ENCODE measurements at regions not wholly inside any gene's neighbourhood (a gene's known extent, or its start where the extent isn't known, plus 50 kb on each side); places are given as distances from the start of the nearest gene placed in this dataset.

DNA sequence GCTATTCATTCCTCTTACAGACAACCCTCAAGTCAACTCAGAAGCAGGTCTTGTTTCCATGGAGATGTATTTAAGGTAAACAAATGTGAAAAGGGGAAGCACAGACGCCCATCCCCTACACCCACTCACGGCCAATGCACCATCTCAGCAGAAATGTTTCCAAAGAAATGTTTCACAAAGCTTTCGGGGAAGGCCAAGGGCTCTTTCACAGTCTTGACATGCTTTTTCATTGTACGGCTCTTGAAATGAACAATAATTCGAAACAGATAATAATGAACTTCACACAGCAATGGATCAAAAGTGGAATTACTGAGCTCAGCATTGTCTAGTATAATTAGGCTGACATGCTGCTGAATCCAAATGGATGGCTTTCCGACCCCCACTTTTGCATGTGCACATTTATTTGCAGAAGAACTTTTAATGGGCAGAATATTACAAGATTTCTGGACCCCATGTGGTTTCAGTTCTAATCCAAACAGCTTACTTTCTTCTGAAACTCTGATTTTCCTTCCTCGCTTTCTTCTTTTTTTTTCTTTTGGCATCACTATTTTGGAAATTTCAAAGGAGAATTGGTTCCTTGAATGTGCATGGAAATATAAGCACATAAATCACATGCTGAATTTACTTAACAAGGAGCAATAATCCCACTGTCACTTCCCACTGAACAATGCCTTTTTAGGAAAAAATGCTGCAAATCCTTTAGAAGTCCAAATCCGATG lies 160.9 kb downstream of the SMIM20 start:
- DNase-seq = peak; percentile 68

DNA sequence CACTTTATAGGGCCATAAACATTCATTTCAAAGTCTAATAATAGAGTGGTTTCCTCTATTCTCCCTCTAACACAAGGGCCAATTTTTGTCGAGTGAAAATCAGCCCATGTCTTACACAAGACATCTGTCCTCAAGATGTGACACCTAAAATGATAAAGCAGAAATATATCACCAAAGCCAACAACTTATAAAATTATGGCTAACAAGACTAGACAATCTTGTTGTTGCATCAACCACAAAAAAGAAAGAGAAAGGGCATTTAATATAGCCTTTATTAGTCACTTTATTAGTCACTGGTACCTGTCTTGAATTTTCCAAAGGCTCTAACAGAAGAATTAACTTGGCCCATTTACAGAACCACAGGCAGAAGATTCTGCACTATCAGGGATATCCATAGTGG lies 161.6 kb downstream of the SMIM20 start:
- no peak for DNase-seq

DNA sequence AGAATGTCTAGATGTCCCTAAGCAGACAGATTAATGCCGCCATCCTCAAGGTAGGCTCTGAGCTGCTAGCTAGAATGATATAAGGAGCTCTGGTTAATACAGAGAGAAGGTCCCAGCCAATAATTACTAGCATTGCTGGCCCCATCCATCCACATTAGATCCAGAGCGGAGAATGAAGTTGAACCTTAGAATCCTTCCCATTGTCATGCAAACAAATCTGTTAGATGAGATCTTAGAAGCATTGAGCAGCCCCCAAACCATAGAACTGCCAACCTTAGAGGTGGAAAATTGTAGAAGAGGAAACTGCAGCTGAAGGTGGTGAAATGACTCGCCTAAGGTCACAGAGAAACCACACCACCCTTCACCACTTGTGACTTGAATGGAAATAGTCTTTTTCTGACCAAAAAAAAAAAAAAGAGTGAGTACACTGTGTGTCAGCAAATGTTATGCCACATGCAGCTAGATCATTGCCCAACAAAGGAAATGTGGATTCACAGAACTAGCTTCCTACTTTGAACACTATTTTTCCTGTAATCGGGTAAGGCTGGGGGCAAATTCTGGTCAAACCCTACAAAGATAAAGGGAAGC lies 162.1 kb downstream of the SMIM20 start:
- DNase-seq = no peak

DNA sequence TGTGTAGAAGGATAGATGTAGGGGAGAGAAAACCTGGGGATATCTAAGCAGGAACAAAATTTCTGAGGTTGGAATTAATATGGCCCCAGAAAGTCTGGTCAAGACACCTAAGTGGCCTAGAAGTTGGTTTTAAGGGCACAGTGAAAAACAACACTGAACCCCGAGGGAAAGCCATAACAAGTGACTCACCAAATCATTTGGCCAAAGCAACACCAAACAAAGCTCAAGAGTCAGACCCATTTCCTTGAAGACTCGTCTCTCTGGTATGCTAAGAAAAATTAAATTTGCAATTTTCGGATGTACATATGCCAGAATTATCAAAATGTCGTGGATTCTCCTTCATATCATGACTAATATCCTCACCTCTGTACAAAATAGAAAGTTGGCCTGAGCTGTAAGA lies 162.9 kb downstream of the SMIM20 start:
- no peak for DNase-seq

DNA sequence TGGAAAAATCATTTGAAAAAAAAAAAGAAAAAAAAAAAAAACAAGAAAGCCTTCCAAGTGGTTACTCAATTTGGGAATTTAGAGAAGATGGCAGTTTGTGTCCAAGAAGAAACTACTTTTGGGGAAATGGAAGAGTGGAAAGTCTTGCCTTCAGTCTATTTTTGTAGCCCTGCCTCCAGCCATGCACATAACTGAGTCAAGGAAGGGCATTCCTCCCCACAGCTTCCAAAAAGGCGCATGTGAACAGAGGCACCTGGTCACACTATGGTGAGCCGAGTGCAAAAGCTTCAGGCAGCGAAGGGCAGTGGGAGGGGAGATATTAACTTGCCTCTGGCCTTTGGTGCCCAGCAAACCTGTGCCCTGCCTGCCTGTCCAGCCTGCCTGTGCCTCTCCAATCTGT lies 163.7 kb downstream of the SMIM20 start:
- peak; percentile 50 for DNase-seq

DNA sequence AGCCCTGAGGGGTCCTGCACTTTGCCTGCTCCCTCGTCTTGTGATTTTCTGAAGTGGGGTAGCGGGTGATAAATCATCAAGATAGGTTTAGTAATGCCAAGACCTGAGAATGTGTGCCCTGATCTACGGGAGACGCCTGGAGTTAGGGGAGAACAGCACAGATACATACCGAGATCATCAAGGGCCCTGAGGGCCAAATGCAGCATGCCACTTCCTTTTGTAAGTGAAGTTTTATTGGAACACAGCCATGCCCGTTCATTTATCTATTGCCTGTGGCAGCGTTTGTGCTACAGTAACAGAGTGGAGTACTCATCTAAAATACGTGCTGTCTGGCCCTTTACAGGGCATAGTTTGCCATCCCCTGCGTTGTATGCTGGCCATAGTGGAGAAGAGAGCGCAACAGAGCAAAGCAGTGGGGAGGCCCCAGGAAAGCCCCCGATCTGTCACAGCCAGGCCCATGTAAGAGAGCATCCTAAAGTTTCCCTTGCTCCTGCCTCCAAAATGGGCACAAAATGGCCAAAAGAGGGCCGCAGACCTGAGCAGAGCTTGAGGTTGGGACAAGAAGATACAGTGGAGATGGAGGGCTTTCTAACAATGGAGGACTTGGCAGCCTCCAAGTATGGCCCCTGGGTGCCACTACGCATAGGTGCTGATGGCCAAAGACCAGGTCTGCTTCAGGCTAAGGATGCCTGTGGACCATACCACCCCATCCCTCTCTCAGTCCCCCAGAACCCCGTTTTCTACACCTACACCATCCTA lies 167.0 kb downstream of the SMIM20 start:
- no peak for DNase-seq

DNA sequence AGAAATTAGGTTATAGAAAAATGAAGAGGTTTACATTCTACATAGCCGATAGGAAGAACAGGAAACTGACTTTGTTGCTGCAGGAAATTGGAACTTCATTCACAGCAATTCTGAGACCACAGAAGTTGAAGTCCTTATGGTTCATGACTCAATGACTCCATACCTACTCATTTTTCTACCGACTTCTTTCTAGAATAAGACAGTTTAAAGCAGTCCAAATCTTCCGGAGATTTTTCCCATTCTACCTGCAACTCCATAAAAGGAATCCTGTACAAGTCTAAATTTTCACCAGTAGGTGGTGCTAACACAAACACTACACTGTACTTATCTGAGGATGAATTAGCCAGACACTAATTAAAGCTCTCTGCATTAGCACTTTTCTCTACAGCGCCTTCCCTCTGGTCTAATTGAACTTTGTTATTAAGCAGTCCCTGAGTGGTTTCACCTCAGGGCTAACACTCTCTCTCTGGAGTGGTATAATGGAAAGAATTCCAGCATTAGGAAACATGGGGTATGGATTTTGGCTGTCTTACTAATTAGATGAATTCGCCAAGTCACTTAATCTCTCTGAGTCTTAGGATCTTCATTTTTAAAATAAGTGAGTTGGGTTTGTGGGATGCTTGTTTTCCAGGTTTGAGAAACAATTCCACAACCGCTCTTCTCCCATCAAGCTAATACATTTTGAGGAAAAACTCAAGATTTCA lies 167.9 kb downstream of the SMIM20 start:
- DNase-seq = no peak

DNA sequence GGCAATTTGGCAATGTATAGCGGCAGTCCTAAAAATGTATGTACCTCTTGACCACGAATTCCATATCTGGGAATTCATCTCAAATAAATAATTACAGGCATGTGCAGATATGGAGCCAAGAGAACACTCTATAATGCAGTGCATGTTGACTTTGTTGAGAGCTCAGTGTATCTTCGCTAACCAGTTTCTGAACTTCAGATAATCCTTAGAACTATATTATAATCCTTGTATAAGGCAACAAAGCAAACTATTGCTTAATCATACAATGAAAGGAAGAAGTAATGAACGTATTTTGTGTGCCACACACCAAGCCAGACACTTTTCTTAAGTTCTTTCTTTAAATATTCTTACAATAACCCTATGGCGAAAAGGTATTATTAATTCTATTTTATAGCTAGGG lies 168.5 kb downstream of the SMIM20 start:
- DNase-seq = no peak

DNA sequence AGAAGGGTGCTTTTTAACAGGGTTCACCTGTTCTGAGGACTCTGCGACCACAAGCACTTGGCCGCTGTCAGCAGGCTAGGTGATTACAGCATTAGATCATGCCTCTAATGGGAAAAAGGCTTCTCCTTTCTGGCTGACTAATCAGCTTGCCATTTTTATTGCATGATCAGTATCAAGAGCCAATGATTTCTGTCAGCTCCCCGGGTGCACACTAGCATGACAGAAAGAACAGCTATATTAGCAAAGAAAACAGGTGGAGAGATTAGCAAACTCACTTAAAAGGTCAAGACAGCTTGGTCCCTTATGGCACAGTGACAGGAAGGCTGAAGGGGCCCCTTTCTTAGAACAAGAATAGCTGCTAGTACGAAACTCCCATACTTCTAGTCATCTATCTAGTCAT lies 170.0 kb downstream of the SMIM20 start:
- DNase-seq = peak; percentile 37

DNA sequence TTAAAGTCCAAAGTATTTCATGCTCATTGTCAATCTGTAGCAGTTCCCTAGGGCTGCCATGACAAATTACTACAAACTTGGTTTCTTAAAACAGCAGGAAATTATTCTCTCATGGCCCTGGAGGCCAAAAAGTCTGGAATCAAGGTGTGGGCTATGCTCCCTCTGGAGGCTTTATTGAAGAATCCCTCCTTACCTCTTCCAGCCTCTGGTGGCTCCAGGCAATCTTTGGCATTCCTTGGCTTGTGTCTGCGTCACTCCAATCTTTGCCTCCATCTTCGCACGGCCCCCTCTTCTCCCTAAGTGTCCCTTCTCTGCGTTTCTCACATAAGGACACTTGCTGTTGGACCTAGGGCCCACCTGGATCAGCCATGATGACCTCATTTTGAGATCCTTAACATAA lies 170.4 kb downstream of the SMIM20 start:
- no peak for DNase-seq

DNA sequence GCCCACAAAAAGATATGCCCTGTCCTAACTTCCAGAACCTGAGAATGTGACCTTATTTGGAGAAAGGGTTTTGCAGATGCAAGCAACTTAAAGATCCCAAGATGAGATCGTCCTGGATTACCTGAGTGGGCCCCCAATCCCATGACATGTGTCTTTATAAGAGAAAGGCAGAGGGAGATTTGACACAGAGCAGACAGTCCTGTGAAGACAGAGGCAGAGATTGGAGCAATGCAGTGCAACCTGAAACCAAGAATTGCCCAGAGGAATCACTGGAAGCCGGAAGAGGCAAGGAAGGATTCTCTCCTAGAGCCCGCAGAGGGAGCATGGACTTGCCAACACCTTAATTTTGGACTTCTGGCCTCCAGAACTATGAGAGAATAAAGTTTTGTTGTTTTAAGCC lies 171.5 kb downstream of the SMIM20 start:
- no peak for DNase-seq

DNA sequence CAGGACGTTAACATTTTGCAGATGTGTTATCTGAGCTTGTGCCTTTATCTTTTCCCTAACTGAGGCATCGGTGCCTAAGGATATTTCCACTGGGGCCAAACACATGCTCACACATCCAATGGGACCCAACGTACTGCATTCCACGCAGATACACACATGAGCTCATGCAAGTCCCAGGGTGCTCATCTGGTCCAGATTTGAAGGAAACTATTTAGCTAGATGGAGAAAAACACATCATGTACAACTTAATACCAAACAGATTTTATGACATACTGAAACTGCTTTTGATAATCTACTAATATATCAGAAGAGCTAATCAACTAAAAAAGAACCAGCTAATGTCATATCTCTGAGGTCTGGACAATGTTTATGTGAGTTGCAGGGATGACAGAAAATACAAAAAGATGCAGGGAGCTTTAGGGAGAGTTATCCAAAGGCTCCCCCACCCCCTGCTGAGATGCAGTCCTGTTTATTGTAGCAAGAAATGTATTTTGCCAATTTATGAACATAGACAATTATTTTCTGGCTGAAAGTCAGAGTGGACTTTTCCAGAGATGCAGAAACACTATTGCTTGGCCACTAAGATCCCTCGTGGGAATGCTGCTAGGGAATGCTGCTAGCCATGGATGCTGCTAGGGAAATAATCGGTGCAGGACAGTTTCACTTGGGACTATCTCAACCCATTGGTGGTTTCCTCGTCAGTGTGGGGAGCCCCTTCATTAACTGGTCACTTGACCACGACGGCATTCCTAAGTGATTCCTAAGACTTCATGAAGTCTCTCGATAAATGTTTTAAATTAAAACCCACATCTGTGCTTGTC lies 172.8 kb downstream of the SMIM20 start:
- DNase-seq = peak; percentile 67

DNA sequence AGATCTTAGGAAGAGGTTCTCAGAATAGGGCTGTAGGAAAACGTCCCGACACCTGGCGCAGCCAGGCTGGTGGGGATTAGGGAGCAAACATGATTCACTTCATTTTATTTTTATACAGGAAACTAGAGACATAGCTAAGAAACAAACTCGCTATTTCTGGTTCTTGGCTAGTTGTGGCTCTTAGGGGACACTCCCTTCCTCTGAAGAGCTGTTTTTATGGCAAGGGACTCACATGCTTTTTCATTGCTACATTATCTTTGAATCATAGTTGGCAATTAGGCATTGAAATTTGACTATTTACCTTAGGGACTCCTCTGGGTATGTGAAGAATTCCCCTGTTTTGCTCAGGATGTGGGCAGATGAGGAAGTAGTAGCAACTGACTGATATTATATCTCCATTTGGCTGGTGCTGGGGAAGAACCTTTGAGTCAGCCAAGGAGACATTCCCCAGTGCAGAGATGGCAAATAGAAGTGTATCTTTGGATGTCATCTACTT lies 174.5 kb downstream of the SMIM20 start:
- peak; percentile 71 for DNase-seq

DNA sequence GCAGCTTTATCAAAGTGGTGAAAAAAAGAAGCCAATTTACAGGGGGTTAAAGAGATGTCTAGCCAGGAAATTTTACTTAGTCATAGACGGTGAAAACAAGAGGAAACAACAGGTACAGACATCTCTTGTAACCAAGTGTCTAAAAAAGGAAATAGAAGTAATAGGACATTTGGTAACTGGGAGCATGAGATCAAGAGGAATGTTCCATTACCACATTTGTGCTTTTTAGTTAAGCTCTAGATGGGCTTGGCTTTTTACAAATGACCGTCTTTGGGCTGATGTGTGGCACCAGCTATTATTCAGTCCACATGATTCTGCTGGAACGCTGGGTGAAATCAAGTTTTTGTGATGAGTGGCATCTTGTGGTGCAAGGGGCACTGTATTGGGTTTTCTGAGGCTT lies 179.5 kb downstream of the SMIM20 start:
- DNase-seq = no peak

DNA sequence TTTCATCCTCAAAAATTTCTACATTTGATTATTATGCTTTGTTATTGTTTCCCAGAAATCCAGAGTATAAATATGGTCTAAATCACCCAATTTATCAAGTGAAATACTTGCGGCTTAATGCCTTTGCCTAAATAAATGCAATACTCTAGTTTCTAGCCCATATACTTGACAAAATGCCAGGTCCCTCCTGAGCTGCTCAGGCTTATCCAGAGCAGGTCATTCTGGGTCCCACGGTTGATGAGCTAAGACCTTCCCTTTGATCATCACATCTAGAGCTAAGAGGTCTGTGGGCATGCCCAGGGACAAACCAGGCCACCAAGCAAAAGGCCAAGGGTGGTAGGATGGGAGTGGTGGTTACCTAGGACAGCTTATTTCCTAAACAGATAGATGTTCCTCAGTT lies 180.1 kb downstream of the SMIM20 start:
- DNase-seq = no peak

DNA sequence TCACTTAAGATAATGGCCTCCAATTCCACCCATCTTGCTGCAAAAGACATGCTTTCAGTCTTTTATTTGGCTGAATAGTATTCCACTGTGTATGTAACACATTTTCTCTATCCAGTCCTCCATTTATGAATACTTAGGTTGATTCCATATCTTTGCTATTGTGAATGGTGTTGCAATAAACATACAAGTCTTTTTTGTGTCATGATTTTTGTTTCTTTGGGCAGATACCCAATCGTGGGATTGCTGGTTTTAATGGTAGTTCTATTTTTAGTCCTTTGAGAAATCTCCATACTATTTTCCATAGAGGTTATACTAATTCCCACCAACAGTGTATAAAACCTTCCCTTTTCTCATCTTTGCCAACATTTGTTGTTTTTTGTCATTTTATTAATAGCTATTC lies 180.9 kb downstream of the SMIM20 start:
- DNase-seq = no peak

DNA sequence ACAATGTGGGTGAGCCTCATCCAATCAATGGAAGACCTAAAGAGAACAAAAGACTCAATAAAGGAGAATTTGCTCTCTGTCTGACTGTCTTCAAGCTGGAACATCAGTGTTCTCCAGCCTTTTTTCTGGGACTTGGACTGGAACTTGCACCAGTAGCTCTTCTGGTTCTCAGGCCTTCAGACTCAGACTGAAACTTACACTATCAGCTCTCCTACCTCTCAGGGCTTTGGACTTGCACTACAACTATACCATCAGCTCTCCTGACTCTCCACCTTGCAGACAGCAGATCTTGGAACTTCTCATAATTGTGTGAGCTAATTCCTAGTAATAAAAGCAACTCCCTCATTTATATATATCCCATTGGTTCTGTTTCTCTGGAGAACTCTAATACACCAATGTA lies 185.9 kb downstream of the SMIM20 start:
- no peak for DNase-seq

DNA sequence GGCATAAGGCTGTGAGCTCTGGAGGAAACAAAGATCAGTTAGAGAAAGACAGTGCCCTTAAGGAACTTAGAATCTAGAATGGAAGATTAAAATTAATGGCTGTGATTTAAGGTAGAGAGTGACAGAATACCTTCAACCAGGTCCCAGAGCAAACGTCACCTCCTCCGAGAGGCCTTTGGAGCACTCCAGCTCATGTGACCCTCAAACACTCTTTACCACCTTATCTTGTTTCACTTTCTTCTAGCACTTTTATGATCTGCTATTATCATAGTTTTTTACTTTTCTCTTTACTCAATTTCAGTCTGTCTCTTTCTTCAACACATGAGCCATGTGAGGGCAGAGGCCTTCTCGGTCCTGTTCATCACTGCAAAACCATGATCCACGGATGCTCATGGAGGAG lies 187.0 kb downstream of the SMIM20 start:
- no peak for DNase-seq

DNA sequence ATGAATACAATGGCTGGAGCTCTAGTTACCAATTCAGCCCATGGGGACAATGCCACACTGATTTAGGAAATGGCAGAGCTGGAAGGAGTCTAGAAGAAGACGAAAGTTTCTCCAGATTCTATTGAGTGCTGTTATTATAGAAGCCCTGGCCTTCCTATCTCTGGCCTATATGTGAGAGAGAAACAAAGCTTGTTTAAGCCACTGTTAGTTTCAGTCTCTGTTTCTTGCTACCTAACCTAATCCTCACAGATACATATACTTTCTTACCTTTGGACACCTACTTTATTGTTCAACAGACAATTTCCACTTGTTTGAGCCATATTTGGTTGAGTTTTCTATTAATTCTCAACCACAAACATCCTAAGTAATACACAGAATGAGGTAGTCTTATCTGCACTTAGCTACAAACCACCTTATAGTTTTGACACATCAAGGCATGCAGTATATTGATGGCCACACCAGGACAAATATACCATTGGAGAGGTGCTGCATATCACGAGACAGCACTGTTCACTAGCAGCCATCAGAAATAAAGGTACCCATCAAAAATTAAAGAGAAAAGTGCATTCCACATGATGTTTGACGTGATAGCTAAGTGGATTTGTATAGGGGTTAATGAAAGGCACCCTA lies 190.2 kb downstream of the SMIM20 start:
- DNase-seq = no peak

DNA sequence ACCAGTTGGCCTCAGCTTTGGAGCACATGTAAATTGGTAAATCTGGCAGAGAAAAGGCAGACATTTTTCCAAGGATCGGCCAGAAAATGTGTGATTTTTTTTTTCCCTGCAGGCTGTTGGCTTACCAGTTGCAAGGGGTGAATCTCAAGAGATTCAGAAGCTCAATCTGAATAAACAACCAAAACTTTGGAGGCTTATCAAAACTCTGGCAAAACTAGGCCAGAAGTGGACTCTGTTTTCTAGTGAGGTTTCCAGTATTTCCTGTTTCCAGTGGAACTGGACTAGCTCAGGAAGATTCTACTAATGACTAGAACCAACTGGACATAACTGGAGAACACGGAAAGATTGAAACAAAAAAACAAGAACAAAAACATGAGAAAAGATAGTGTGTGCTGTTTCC lies 191.3 kb downstream of the SMIM20 start:
- DNase-seq = no peak

DNA sequence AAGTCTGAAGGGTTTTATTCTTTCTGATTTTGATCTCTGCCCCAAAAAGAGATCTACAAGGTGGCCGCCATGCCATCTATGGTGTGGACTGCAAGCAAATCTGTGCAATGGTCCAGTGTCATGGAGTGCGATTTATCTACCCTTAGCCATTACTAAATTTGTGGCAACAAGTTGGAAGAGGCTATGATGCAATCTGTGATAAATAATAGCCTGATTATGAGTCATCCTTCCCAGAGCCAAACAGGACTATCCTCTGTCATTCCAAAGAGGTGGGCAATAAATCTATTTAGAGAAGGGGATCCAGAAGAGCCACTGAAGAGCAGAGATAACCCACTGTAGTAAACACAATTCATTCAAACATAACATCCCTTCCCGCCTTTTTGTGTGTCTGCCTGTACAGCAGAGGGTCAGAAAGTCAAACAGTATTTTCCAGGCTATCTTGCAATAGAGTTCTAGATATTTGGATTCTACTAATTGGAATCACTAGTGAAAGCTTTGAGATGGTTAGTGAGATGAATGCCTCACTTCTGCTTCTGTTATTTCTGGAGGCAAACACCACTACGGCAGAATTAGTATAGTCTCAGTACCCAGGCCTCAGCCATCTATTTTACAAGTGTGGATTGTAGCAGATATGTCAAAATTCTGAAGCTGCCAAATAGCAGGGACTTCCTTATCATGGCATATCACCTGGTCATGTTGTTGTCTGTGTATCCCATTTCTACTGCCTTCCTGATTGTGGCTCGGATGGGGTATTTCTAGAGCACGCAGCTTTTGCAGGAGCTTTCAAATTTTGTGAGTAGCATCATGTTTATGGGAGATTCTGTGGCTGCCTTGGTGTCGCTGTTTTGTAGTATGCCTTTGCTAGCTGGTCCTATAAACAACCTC lies 192.0 kb downstream of the SMIM20 start:
- DNase-seq = no peak
